Amniotic stem cell (primary cell): ENCODE measurements at regions not wholly inside any gene's neighbourhood (a gene's known extent, or its start where the extent isn't known, plus 50 kb on each side); places are given as distances from the start of the nearest gene placed in this dataset.
"Not testable (repeated sequence)": the region's sequence is repeated elsewhere in the genome, so short reads cannot be mapped to it uniquely, and the experiment has no call there.

Experiments used
- DNase-seq: peaks from one replicate; lab custom pipeline; 2025; lab: John Stamatoyannopoulos, UW

GRCh38 chr15:35282965-35283496, 197.9 kb upstream of the NANOGP8 start:
- DNase-seq = no peak

GRCh38 chr15:35281515-35281914, 196.4 kb upstream of the NANOGP8 start:
- DNase-seq = no peak

GRCh38 chr15:35279811-35280210, 194.7 kb upstream of the NANOGP8 start:
- DNase-seq = no peak

DNA sequence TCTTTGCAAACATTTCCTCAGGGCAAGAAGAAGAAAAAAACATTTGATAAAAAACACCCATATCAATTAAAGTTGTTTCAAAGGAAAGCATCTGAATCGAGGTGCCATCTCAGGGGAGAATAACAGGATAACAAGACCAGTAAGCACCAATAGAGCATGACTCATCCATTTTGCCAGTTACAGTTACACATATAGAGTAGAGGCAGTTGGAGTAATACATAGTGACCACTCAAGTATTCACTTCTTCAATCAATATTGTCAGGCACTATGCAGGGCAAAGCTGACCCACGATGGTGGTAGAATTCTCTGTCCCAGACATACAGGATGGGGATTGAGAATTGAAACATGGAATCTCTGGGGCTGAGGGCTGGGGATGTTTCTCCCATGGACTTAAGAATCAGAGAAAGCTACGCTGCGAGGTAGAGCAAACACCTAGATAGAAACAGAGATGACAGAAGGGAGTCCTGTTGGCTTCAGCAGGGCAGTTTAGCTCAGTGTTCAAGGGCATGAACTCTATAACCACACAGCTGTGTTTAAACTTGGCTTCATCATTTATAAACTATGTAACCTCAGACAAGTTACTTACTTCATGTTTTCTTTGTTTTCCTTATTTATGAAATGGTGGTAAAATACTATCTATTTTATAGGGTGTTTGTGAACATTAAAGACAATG, 186.4 kb upstream of the NANOGP8 start:
- no peak for DNase-seq

- no peak for DNase-seq
These were observed 175.8 kb upstream of the NANOGP8 start for GRCh38 chr15:35260941-35261340.

- DNase-seq = not testable (repeated sequence)
These were observed 175.2 kb upstream of the NANOGP8 start for GRCh38 chr15:35260274-35260673.

- no peak for DNase-seq
These were observed 171.5 kb upstream of the NANOGP8 start for GRCh38 chr15:35256551-35256950.

GRCh38 chr15:35256141-35256540, 171.0 kb upstream of the NANOGP8 start:
- no peak for DNase-seq

- not testable (repeated sequence) for DNase-seq
These were observed 169.8 kb upstream of the NANOGP8 start for GRCh38 chr15:35254908-35255307.

DNA sequence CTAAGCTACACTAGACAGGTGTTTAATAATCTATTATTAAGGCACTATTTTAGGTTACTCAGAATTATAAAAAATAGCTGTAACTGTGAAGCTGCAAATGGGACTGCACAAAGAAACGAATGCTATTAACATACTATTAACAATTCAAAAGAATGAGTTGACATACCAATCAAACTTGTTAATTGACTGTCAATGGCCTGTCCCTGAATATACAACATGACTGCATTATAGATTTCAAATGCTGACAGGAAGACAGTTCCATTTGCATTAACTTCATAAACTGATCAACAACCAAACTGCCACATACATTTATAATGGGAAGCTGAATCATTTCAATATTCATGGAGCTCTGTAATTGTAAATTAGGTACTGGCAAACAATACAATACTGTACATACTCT, 169.0 kb upstream of the NANOGP8 start:
- DNase-seq = no peak

- DNase-seq = no peak
These were observed 167.3 kb upstream of the NANOGP8 start for GRCh38 chr15:35252351-35252865.

DNA sequence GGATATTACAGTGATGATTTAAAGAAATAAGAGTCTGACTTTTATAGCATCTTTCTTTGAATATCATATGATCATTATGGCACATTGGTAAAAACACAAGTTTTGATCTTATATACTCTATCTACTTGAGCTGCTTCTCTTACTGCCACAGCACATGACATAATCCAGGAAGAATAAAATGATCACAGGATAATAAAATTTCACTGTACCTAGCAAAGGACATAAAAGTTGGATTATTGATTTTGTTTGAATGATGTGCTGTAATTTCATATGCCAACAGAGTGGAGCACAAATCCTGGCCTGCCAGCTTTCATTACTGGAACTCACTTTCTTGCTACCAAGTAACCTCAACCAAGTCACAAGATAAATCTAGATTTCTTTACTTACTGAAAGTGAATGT, 162.1 kb upstream of the NANOGP8 start:
- no peak for DNase-seq

DNA sequence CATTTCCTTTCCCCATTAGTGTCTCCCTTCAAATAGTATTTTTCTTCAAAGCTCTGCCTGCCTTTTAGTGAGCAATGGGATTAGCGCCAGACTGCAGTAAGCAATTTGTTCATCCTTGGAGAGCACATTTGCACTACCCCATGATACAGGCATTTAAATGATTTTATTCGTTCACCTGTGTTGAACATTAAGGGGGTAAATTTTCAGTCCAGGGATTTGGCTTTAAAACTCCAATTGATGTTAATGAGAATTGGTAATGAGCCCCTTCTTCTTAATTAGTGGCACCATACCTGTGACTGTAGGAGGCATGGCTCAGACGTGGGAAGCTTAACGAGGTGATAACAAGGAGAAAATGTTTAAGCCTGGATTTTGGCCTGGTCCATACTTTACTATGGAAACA, 161.4 kb upstream of the NANOGP8 start:
- no peak for DNase-seq

GRCh38 chr15:35245681-35246080, 160.6 kb upstream of the NANOGP8 start:
- DNase-seq = not testable (repeated sequence)

GRCh38 chr15:35244227-35244626, 159.1 kb upstream of the NANOGP8 start:
- DNase-seq = no peak

GRCh38 chr15:35243758-35244157, 158.7 kb upstream of the NANOGP8 start:
- DNase-seq = no peak

- DNase-seq = not testable (repeated sequence)
These were observed 154.6 kb upstream of the NANOGP8 start for GRCh38 chr15:35239693-35240092.

DNA sequence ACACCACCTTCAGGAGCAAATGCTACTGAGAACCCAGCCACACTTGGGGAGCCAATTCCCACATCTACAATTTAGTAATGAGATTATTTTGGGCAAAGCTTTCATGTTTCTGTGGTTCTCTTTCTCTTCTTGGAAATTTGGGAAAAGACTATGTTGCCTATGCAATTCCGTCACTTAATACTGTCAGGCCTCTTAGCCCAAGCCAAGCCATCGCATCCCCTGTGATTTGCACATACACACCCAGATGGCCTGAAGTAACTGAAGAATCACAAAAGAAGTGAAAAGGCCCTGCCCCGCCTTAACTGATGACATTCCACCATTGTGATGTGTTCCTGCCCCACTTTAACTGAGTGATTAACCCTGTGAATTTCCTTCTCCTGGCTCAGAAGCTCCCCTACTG, 153.4 kb upstream of the NANOGP8 start:
- DNase-seq = not testable (repeated sequence)

DNA sequence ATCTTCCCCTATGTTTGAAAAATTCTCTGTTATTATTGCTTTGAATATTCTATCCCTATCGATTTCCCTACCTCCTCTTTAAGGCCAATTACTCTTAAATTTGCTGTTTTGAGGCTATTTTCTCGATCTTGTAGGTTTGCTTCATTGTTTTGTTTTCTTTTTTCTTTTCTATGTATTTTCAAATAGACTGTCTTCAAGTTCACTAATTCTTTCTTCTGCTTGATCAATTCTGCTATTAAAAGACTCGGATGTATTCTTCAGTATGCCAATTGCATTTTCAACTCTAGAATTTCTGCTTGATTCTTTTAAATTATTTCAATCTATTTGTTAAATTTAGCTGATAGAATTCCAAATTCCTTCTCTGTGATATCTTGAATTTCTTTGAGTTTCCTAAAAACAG, 144.0 kb upstream of the NANOGP8 start:
- DNase-seq = no peak

GRCh38 chr15:35218215-35218614, 133.1 kb upstream of the NANOGP8 start:
- no peak for DNase-seq

DNA sequence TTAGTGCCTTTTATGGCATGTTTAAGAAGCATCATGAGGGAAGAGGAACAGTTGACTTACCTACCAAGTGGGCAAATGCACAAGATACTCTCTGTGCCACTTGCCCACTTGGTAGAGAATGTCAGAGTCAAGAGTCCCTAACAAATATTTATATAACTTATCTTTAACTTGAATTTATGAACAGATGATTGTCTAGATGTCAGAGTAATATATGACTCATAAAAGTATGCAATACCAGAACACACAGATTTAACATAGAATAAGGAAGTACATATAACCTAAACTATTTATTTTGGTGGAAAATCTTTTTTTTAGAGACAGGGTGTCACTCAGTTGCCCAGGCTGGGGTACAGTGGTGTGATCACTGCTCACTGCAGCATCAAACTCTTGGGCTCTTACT, 130.0 kb upstream of the NANOGP8 start:
- no peak for DNase-seq

DNA sequence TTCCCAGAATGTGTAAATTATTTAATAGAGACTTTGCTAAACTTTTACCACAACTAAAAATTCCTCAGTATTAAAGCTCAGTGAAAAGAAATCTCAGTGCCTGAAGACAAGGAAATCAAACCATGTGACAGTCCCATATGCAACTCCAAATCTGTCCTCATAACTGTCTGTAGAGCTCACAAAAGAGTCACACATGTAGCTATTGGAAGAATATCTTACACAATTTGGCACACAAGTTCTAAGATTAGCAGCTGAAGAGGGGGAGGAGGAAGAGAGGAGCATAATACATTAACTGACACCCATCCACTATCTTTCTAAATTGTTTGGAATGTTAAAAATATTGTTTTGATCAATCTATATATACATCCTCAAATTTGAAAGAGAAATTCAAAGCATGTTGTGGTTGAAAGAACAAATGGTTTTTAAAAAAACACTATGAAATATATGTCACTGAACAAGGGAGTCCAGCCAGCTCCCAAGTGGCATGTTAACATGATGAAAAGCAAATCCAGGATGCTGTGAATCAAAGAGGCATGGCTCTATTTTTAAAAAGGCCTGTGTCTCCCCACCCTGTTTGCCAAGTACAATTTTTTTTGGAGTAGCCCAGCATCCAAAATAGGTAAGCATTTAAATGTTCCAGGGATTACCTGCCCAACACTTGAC, 126.3 kb upstream of the NANOGP8 start:
- no peak for DNase-seq

GRCh38 chr15:35210370-35210769, 125.3 kb upstream of the NANOGP8 start:
- DNase-seq = no peak
